ENCODE measurements at regions not wholly inside any gene's neighbourhood (a gene's known extent, or its start where the extent isn't known, plus 50 kb on each side); places are given as distances from the start of the nearest gene placed in this dataset.

- TF ChIP-seq CTCF (IDR thresholded peaks at IDR 0.05; ENCODE audit: poor library complexity): no peak
- no peak for TF ChIP-seq EZH2 (IDR thresholded peaks at IDR 0.05; ENCODE audit: borderline replicate concordance)
- TF ChIP-seq EZH2phosphoT487 (IDR thresholded peaks at IDR 0.05; ENCODE audit: low read depth, severe bottlenecking, unreplicated experiment): no peak
Observed at GRCh38 chr5:165594693-165595092, 2089.3 kb downstream of the MAT2B start.

All from hepatocyte (in vitro differentiated cells).